Epithelial cell of prostate (primary cell): ENCODE measurements at regions not wholly inside any gene's neighbourhood (a gene's known extent, or its start where the extent isn't known, plus 50 kb on each side); places are given as distances from the start of the nearest gene placed in this dataset.

Experiments used
- DNase-seq: peaks from one replicate; pipeline ENCODE4 v3.0.0-alpha.2; 2011; ENCODE audit warnings: low read depth, low spot score
- H3K27ac ChIP-seq: fragments of 450-650 bp; 2 replicates; pipeline ENCODE4 v1.5.1; 2017; ENCODE audit warnings: mild to moderate bottlenecking

GRCh38 chr16:73350707-73351452 lies 303.0 kb upstream of the ZFHX3 start:
- DNase-seq: no peak
- H3K27ac ChIP-seq: no peak overlapping the region

GRCh38 chr16:73347500-73348375 lies 299.8 kb upstream of the ZFHX3 start:
- no peak for DNase-seq
- no peak overlapping the region for H3K27ac ChIP-seq

DNA sequence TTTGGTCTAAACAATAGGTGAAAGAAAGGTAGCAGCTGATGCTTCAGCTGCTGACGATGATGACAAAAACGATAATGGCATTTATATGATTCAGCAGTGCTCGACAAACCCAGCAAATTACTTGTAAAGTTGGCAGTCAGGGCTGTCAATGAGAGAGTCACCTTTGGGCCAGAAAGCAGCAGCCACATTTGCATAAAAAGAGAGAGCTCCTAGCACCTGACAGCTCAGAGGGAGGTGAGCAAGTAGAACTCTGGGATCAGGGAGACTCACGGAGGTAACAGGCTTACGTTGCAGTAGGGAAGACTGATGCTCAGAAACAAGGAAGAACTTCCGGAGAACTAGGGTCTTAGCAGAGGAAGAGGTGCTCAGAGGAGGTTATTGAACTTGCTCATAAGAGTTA lies 291.9 kb upstream of the ZFHX3 start:
- DNase-seq: no peak
- H3K27ac ChIP-seq: no peak overlapping the region

DNA sequence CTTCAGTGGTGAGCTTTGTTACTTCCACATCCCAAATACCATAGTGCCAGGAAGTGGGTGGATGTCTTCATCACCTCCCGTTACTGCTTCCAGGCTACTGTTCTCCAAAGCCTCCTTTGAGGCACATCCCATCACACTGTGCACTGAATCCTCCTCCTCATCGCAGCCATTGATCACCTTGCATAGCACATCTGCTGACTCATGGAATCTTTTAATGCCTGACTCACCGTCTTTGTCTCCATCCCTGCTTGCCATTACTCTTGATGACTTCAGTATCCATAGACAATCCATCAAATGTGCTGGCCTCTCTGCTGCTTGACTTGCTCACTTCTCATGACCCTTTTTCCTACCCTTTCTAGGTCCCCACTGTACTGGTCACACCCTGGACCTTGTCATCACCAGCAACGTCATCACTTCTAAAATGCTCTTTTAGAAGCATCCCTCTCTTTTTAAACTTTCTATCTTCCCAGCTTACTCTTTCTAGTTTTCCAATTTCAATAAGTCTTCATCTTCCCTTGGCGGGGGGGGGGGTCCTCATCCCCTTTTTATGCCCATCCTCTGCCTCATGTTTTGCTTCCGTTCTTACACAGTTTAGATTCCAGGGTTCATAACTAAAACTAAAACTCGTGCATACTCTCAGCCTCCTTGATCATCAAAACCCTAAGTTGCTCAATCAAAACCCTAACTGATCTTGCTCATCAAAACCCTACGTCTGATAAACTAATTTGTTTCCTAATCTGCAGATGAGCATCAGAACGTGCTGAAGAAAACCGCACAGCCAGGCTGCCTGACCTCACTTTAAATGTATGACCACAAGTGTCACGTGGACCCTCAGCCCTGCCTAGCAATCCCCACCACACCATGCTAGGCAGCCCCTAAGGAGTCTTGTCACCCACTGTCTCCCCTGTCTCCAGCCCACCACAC lies 289.7 kb upstream of the ZFHX3 start:
- no peak for DNase-seq
- H3K27ac ChIP-seq: no peak overlapping the region

- no peak for DNase-seq
- no peak overlapping the region for H3K27ac ChIP-seq
Observed at GRCh38 chr16:73329358-73330286, 281.7 kb upstream of the ZFHX3 start.

GRCh38 chr16:73326770-73327470 lies 279.0 kb upstream of the ZFHX3 start:
- DNase-seq: no peak
- no peak overlapping the region for H3K27ac ChIP-seq

DNA sequence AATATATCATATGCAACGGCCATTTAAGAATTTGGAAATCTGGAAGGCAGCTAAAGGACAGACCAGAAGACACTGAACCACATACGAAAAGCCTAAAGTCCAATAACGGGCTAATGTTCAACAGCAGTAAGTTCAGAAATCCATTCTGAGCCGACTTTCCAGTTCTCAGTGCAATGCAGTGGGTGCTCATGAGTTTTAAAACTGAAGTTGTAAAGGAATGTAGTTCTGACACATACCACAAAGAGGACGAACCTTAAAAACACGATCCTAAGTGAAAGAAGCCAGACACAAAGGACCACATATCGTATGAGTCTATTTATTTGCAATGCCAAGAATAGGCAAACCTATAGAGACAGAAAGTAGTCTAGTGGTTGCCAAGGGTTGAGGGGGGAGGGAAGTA lies 278.3 kb upstream of the ZFHX3 start:
- DNase-seq: no peak
- no peak overlapping the region for H3K27ac ChIP-seq

GRCh38 chr16:73323880-73324279 lies 276.0 kb upstream of the ZFHX3 start:
- DNase-seq: no peak
- H3K27ac ChIP-seq: no peak overlapping the region

DNA sequence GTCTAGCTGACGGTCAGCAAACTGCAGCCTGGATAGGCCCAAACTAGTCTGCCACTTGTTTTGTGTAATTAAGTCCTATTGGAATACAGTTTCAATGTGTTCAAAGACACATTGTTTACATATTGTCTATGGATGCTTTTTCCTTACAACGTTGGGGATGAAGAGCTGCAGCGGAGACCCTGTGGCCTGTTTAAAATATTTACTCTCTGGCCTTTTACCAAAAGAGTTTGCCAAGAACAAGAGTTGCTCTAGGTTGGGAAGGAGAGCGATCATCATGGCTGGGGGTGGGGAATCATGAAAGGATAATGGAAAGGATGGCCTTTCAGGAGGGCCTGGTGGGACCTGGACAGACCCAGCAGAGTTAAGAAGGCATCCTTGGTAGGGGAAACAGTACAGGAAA lies 274.9 kb upstream of the ZFHX3 start:
- DNase-seq: no peak
- no peak overlapping the region for H3K27ac ChIP-seq

DNA sequence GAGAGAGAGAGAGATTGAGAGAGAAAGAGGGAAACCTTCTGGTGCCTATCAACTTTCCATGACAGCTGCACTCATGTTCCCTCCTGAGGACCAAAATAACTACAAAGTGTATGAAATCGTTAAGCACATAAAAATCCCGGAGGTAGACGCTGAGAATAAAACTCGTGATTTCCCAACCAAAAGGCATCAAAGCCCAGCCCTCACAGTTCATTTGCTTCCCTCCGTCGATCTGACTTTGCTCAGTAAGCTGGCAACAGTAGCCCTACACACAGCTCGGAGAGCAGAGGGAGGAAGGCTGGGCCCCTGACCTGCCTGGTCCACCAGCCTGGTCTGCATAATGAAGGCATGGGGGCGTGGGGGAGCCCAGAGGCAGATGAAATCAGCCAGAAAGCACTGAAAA lies 273.9 kb upstream of the ZFHX3 start:
- H3K27ac ChIP-seq: no peak overlapping the region
- DNase-seq: no peak

- H3K27ac ChIP-seq: no peak overlapping the region
- DNase-seq: no peak
Observed at GRCh38 chr16:73319737-73320136, 271.8 kb upstream of the ZFHX3 start.

DNA sequence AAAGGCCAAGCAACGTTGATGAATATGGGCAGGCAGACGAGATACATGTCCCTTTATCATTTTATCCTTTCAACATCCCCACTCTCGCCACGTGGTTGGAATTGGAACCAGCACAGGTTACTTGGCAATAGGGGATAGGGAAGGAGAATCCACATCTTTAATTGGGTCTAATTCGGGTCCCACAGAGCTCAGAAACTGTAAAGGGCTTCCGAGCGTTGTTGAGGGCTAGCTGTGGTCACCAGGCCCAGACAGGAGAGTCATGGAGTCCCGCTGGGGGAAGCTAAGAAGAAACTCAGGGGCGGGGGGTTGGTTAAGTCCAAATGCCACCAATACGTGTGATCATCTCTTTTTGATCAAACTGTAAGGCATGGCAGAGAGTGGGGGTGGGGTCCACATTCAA lies 271.3 kb upstream of the ZFHX3 start:
- DNase-seq: no peak
- H3K27ac ChIP-seq: no peak overlapping the region

GRCh38 chr16:73317321-73317857 lies 269.5 kb upstream of the ZFHX3 start:
- no peak overlapping the region for H3K27ac ChIP-seq
- DNase-seq: no peak

DNA sequence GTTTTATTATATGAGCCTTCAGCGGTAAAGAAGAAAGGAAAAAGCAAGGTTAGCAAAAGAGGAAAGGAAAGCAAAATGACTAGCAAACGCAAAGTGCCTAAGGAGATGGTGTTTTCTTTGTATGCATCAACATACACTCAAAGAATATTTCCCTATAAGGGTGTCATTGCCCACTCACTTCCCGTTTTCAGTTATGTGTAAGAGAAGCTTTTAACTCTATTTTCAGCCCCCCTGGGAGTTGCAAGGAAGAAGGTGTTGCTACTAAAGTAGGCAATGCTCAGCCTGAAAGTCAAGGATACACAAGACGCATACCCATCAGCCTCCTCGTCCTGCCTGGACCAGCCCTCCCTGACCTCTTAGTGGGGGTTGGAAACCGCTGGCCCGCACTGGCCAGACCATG lies 267.7 kb upstream of the ZFHX3 start:
- no peak for DNase-seq
- H3K27ac ChIP-seq: no peak overlapping the region

GRCh38 chr16:73313950-73314349 lies 266.0 kb upstream of the ZFHX3 start:
- DNase-seq: no peak
- no peak overlapping the region for H3K27ac ChIP-seq

- no peak for DNase-seq
- no peak overlapping the region for H3K27ac ChIP-seq
Observed at GRCh38 chr16:73311857-73312723, 264.2 kb upstream of the ZFHX3 start.

DNA sequence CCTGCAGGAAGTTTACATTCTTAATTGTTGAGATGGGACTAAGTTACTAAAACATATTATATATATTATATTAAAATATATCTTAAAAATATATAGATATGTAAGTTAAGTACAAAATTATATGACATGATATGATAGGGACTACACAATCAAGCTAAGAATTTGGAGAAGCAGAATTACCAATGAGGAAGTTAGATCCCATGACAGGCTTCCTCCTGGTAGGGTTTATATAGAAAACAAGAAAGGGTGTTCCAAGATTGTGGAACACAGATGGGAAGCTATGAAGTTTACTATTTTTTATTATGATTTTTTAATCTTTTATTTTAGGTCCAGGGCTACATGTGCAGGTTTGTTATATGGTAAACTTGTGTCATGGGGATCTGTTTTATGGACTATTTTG lies 260.8 kb upstream of the ZFHX3 start:
- no peak overlapping the region for H3K27ac ChIP-seq
- no peak for DNase-seq

- no peak overlapping the region for H3K27ac ChIP-seq
- no peak for DNase-seq
Observed at GRCh38 chr16:73306901-73307413, 259.0 kb upstream of the ZFHX3 start.
